AG09319 (cell line): ENCODE measurements at regions not wholly inside any gene's neighbourhood (a gene's known extent, or its start where the extent isn't known, plus 50 kb on each side); places are given as distances from the start of the nearest gene placed in this dataset.
"Not testable (repeated sequence)": the region's sequence is repeated elsewhere in the genome, so short reads cannot be mapped to it uniquely, and the experiment has no call there.

Source experiments
- DNase-seq: peaks from one replicate; pipeline ENCODE4 v3.0.0-alpha.2; 2010; ENCODE audit warnings: low read depth; ENCODE audit errors: extremely low read depth
- CTCF ChIP-seq: IDR thresholded peaks from 2 replicates; pipeline ENCODE4 v1.5.1; 2011; ENCODE audit warnings: low read depth, mild to moderate bottlenecking, inconsistent platforms, low read length, moderate library complexity

DNA sequence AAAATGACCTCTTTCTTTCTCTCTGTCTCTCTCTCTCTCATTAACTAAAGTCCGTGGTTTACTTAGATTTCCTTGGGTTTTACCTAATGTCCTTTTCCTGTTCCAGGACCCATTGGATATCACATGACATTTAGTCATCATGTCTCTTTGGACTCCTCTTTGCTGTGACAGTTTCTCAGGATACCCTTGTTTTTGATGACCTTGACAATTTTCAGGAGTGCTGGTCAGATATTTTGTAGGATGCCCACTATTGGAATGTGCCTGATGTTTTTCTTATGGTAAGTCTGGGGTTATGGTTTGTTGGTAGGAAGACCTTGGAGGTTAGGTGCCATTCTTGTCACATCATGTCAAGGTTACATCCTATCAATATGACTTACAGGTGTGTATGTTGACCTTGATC, 199.2 kb upstream of the HTR1E start:
- DNase-seq = no peak
- no peak for TF ChIP-seq CTCF

GRCh38 chr6:86731631-86732030, 205.7 kb upstream of the HTR1E start:
- not testable (repeated sequence) for DNase-seq

DNA sequence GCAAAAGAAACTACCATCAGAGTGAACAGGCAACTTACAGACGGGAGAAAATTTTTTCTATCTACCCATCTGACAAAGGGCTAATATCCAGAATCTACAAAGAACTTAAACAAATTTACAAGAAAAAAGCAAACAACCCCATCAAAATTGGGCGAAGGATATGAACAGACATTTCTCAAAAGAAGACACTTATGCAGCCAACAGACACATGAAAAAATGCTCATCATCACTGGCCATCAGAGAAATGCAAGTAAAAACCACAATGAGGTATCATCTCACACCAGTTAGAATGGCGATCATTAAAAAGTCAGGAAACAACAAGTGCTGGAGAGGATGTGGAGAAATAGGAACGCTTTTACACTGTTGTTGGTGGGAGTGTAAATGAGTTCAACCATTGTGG, 206.6 kb upstream of the HTR1E start:
- not testable (repeated sequence) for DNase-seq

DNA sequence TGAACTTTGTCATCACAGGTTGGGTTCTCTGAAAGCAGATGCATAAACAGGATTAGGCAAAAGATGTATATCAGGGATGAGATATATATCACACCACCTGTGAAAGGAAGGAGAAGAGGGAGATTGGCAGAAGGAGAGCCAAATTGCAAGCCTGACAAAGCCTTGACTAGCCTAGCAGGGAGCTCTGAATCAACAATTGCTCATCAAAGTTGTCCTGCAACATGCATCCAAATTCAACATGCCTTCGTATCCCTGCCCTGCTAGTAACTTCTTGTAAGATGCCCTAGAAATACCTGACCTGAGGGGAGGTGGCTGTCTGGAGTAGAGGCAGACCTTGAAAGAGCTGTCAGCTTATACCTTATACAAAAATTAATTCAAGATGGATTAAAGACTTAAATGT, 207.1 kb upstream of the HTR1E start:
- no peak for TF ChIP-seq CTCF
- no peak for DNase-seq

DNA sequence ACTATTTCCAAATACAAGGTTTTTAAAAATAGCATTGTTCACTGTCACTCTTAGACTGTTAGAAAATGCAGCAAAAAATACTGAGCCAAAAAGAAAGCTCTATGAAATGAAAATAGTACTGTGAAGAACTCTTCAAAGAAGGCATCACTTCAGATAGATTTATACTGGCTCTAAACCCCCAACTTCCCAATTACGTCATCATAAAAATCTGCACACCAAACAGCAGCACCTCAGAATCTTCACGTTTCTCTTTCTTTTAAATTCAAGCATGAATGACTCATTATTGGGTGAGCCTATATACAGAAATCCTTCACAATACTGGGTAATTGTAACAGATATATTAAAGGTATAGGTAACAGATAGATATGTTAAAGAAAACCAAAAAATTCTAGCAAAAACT, 208.4 kb upstream of the HTR1E start:
- no peak for TF ChIP-seq CTCF
- no peak for DNase-seq

DNA sequence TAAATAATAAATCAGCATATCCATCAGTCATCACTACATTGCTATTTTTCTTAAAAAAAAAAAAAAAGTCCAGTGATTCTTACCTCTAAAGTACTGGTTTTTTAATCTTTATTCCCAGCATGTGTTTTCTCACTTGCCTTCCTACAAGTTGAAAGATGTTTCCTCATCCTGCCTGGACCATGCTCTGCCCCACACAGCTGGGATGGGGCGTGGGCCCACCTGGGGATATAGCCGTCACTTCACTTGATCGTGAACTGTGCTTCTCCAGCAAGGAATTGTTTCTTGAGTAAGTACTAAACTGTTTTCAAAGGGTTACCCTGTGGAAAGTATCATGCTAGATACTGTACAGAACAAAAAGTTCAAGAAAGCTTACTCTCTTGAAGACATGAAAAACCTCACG, 212.6 kb upstream of the HTR1E start:
- no peak for TF ChIP-seq CTCF
- no peak for DNase-seq

- TF ChIP-seq CTCF = no peak
- no peak for DNase-seq
Measured at GRCh38 chr6:86723729-86724128, 213.6 kb upstream of the HTR1E start.

- DNase-seq = no peak
- no peak for TF ChIP-seq CTCF
Measured at GRCh38 chr6:86723151-86723550, 214.2 kb upstream of the HTR1E start.

DNA sequence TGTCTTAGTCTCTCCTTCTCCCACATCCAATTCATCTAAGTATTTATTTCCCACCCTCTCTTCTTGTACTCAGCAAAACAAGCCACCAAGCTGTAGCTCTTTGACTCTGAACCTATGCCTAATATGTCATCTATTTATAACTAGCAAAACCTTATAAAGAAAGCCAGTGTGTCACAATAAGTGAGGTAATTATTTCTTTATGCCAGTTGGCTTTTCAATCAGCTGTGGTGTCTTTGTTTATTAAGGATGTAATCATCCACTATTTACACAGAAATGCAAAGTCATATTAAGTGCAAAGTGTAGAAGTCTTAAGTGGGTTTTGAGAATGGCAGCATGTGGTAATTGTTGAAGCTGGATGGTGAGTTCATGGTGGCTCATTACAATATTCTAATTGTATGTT, 215.2 kb upstream of the HTR1E start:
- no peak for DNase-seq
- no peak for TF ChIP-seq CTCF
